ENCODE measurements at regions not wholly inside any gene's neighbourhood (a gene's known extent, or its start where the extent isn't known, plus 50 kb on each side); places are given as distances from the start of the nearest gene placed in this dataset.

DNA sequence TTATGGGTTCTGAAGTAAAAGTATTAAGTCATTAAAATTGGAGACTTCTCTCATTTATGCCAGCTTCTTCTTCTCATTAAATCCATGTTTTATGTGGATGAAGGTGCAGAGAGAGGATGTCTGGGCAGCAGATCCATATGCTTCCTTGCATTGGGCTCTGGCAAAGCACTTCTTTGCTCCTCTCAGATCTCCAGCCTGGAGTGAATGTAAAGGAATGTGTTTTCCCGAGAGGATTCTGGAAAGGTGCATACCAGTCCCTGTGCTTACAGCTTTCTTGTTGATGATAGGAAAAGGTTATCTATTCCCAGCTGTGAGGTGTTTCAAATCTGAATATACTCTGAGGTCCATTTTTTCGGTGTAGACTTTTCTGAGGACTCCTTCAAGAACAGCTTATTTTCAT is 79.9 kb upstream of the PEX5L start:
- TF ChIP-seq ZSCAN29 (IDR thresholded peaks at IDR 0.05) = no peak
- no peak for TF ChIP-seq SRF (IDR thresholded peaks at IDR 0.05; ENCODE audit: low read depth in 2 of 2, low read length in 2 of 2)
- TF ChIP-seq CHD2 (IDR thresholded peaks at IDR 0.05; ENCODE audit: borderline replicate concordance, low read depth, low read length) = no peak
- TF ChIP-seq POLR2A (IDR thresholded peaks at IDR 0.05; ENCODE audit: low read depth, low read length) = no peak

Data from GM12878 (cell line).